ENCODE measurements at regions not wholly inside any gene's neighbourhood (a gene's known extent, or its start where the extent isn't known, plus 50 kb on each side); places are given as distances from the start of the nearest gene placed in this dataset.
"Not testable (repeated sequence)": the region's sequence is repeated elsewhere in the genome, so short reads cannot be mapped to it uniquely, and the experiment has no call there.

GRCh38 chr6:14240411-14241166 is 123.0 kb downstream of the CD83 start:
- H4K20me1 ChIP-seq (ENCODE audit: insufficient read depth), result no peaks in the 10 kb centered on the region
- no peak overlapping the region for H2AFZ ChIP-seq (ENCODE audit: low read depth, low read length)
- no peaks in the 10 kb centered on the region for H3K27me3 ChIP-seq (ENCODE audit: insufficient read depth, low read depth, low read length)
- H3K9me2 ChIP-seq (ENCODE audit: insufficient read depth, low read length), result no peaks in the 10 kb centered on the region
- no peak overlapping the region for H3K27ac ChIP-seq (ENCODE audit: low read length)
- H3K79me2 ChIP-seq (replicated peaks; ENCODE audit: insufficient read depth, low read length), result no peaks in the 10 kb centered on the region
- TF ChIP-seq MXI1 (conservative IDR thresholded peaks at IDR 0.05; ENCODE audit: poor library complexity, severe bottlenecking), result no peak
- no peak for TF ChIP-seq EP300 (conservative IDR thresholded peaks at IDR 0.05; ENCODE audit: poor library complexity, severe bottlenecking)
- TF ChIP-seq SMC3 (conservative IDR thresholded peaks at IDR 0.05; ENCODE audit: poor library complexity), result no peak
- TF ChIP-seq, protein P1, sequence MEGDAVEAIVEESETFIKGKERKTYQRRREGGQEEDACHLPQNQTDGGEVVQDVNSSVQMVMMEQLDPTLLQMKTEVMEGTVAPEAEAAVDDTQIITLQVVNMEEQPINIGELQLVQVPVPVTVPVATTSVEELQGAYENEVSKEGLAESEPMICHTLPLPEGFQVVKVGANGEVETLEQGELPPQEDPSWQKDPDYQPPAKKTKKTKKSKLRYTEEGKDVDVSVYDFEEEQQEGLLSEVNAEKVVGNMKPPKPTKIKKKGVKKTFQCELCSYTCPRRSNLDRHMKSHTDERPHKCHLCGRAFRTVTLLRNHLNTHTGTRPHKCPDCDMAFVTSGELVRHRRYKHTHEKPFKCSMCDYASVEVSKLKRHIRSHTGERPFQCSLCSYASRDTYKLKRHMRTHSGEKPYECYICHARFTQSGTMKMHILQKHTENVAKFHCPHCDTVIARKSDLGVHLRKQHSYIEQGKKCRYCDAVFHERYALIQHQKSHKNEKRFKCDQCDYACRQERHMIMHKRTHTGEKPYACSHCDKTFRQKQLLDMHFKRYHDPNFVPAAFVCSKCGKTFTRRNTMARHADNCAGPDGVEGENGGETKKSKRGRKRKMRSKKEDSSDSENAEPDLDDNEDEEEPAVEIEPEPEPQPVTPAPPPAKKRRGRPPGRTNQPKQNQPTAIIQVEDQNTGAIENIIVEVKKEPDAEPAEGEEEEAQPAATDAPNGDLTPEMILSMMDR (IDR thresholded peaks at IDR 0.05; ENCODE audit: poor library complexity, severe bottlenecking), result no peak
- TF ChIP-seq REST (IDR thresholded peaks at IDR 0.05; ENCODE audit: borderline replicate concordance), result no peak
- TF ChIP-seq RAD21 (conservative IDR thresholded peaks at IDR 0.05), result no peak
- TF ChIP-seq EZH2 (IDR thresholded peaks at IDR 0.05; ENCODE audit: borderline replicate concordance, insufficient read depth, low read length, poor library complexity, severe bottlenecking), result no peak
- no peak for TF ChIP-seq TAF1 (IDR thresholded peaks at IDR 0.05; ENCODE audit: low read depth)
- H3K9ac ChIP-seq (ENCODE audit: low read length), result no peak overlapping the region
- H3K9me3 ChIP-seq (ENCODE audit: low read length), result no peaks in the 10 kb centered on the region
- no peaks in the 10 kb centered on the region for H3K36me3 ChIP-seq (ENCODE audit: insufficient read depth, low read length)
- no peak overlapping the region for H3K4me2 ChIP-seq (ENCODE audit: low read length)
- no peaks in the 10 kb centered on the region for H3F3A ChIP-seq (ENCODE audit: insufficient read depth, low read length, poor library complexity, severe bottlenecking)
- H3K4me3 ChIP-seq (ENCODE audit: low read length), result no peak overlapping the region

DNA sequence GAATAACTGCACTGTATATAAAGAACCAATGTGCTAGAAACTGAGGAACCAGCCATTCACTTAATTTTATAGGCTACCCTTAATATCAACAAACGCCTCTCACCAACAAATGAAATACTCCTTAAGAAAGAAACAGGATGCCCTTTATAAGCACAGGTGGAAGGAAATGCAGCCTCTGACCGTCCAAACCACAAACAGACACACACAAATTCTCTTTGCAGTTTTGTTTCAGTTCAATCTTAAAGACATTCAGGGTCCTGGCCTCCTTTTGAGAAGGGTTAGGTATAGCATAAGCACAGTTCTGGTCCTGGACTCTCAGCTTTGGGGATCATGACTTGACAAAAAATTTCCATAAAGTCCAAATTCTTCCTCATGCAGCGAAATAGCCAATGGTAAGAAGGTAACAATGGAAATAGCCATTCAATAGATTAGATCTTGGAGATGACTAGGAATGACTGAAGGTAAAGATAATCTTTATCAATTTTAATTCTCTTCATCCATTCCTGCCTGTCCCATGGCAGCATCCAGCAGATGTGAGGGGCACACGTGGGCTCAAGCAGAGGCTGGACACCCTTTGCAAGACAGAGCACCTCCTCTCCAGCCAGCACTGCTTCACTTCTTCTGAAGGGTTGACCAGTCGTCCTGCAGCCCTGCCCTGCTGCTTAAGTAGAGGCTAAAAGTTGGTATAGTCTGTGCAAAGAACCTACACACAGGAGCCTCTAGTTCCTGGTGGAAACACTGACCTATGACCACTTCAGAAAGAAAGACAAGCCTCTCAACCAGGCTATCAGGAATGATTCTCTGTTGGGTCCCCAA is 123.9 kb downstream of the CD83 start:
- TF ChIP-seq, protein P1 (IDR thresholded peaks at IDR 0.05; ENCODE audit: poor library complexity, severe bottlenecking), result no peak
- no peaks in the 10 kb centered on the region for H3K9me2 ChIP-seq (ENCODE audit: insufficient read depth, low read length)
- no peak overlapping the region for H3K27ac ChIP-seq (ENCODE audit: low read length)
- no peaks in the 10 kb centered on the region for H3F3A ChIP-seq (ENCODE audit: insufficient read depth, low read length, poor library complexity, severe bottlenecking)
- no peak overlapping the region for H2AFZ ChIP-seq (ENCODE audit: low read depth, low read length)
- H3K4me3 ChIP-seq (ENCODE audit: low read length), result no peak overlapping the region
- H3K79me2 ChIP-seq (replicated peaks; ENCODE audit: insufficient read depth, low read length), result no peaks in the 10 kb centered on the region
- no peak overlapping the region for H3K4me2 ChIP-seq (ENCODE audit: low read length)
- H3K9me3 ChIP-seq (ENCODE audit: low read length), result no peaks in the 10 kb centered on the region
- no peak overlapping the region for H3K9ac ChIP-seq (ENCODE audit: low read length)
- no peaks in the 10 kb centered on the region for H4K20me1 ChIP-seq (ENCODE audit: insufficient read depth)
- H3K27me3 ChIP-seq (ENCODE audit: insufficient read depth, low read depth, low read length), result no peaks in the 10 kb centered on the region
- no peaks in the 10 kb centered on the region for H3K36me3 ChIP-seq (ENCODE audit: insufficient read depth, low read length)

DNA sequence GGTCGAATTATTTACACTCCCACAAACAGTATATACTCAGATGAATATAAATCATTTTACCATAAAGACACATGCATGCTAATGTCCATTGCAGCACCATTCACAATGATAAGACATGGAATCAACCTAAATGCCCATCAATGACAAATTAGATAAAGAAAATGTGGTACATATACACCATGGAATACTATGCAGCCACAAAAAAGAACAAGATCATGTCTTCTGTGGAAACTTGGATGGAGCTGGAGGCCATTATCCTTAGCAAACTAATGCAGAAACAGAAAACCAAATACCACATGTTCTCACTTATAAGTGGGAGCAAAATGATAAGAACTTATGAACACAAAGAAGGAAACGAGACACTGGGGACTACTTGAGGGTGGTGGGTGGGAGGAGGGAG is 125.3 kb downstream of the CD83 start:
- H3K27me3 ChIP-seq (ENCODE audit: insufficient read depth, low read depth, low read length); H3K9ac ChIP-seq (ENCODE audit: low read length); H3K36me3 ChIP-seq (ENCODE audit: insufficient read depth, low read length); H3K4me3 ChIP-seq (ENCODE audit: low read length); H3K9me2 ChIP-seq (ENCODE audit: insufficient read depth, low read length); H3K9me3 ChIP-seq (ENCODE audit: low read length); H4K20me1 ChIP-seq (ENCODE audit: insufficient read depth); H3K27ac ChIP-seq (ENCODE audit: low read length); H2AFZ ChIP-seq (ENCODE audit: low read depth, low read length); H3K79me2 ChIP-seq (replicated peaks; ENCODE audit: insufficient read depth, low read length); H3K4me2 ChIP-seq (ENCODE audit: low read length); H3F3A ChIP-seq (ENCODE audit: insufficient read depth, low read length, poor library complexity, severe bottlenecking): not testable (repeated sequence)
